Kidney (tissue), 13 donors: ENCODE measurements at regions not wholly inside any gene's neighbourhood (a gene's known extent, or its start where the extent isn't known, plus 50 kb on each side); places are given as distances from the start of the nearest gene placed in this dataset.

Experiments
- DNase-seq, 5 donors: peaks; one replicate each; pipeline ENCODE4 v3.0.0-alpha.2; 2013 to 2020
- FAIRE-seq: peaks from 2 replicates; lab custom pipeline; 2012; peaks lifted over from hg19 to GRCh38; lab: Jason Lieb, UNC
- H3K27ac ChIP-seq, 2 donors: one replicate each; pipeline ENCODE4 v1.7.0; 2013; ENCODE audit warnings: low read depth in 2 of 2, low read length in 2 of 2, inconsistent platforms in 1 of 2
- H3K27me3 ChIP-seq: one replicate; pipeline ENCODE4 v1.7.1; 2013; ENCODE audit warnings: low read length, inconsistent platforms; ENCODE audit not compliant: control insufficient read depth, insufficient read depth
- H3K36me3 ChIP-seq, 3 donors: one replicate each; pipeline versions ENCODE4 v1.7.0 to v1.7.1; 2013; ENCODE audit warnings: low read length in 3 of 3, control low read depth in 1 of 3, inconsistent platforms in 1 of 3; ENCODE audit not compliant: insufficient read depth in 3 of 3, control insufficient read depth in 2 of 3
- H3K4me1 ChIP-seq, 3 donors: one replicate each; pipeline versions ENCODE4 v1.7.0 to v1.7.1; 2013; ENCODE audit warnings: low read length in 3 of 3, inconsistent platforms in 1 of 3, low read depth in 1 of 3; ENCODE audit not compliant: control insufficient read depth in 2 of 3, insufficient read depth in 2 of 3
- H3K4me3 ChIP-seq, 3 donors: one replicate each; pipeline versions ENCODE4 v1.7.0 to v1.8.1; 2013; ENCODE audit warnings: low read length in 3 of 3, control low read depth in 1 of 3, inconsistent platforms in 1 of 3
- H3K9ac ChIP-seq, 3 donors: one replicate each; pipeline versions ENCODE4 v1.7.0 to v1.7.1; 2013; ENCODE audit warnings: low read length in 3 of 3, control low read depth in 1 of 3, inconsistent platforms in 1 of 3
- H3K9me3 ChIP-seq, 3 donors: one replicate each; pipeline versions ENCODE4 v1.7.0 to v1.7.1; 2013; ENCODE audit warnings: low read length in 3 of 3, control low read depth in 1 of 3, inconsistent platforms in 1 of 3; ENCODE audit not compliant: control insufficient read depth in 2 of 3, insufficient read depth in 1 of 3
- CTCF ChIP-seq: IDR thresholded peaks from 3 replicates; pipeline ENCODE4 v1.5.1; 2012; ENCODE audit warnings: mild to moderate bottlenecking, moderate library complexity, borderline replicate concordance; ENCODE audit not compliant: insufficient read depth; ENCODE audit errors: extremely low read depth
- intact Hi-C: fragments of 100-400 bp; cut with DNase I; formaldehyde crosslinking; loops from one replicate; pipeline ENCODE4 v1.11.1; 2022
- donor health status: control.
- donor health status: control.
- donor health status: control.
- donor health status: control.
- donor health status: control.
- donor health status: DM: yes; HTN: yes; CAD: no.
- donor health status: Normal renal cell carcinoma (clear cell type).

DNA sequence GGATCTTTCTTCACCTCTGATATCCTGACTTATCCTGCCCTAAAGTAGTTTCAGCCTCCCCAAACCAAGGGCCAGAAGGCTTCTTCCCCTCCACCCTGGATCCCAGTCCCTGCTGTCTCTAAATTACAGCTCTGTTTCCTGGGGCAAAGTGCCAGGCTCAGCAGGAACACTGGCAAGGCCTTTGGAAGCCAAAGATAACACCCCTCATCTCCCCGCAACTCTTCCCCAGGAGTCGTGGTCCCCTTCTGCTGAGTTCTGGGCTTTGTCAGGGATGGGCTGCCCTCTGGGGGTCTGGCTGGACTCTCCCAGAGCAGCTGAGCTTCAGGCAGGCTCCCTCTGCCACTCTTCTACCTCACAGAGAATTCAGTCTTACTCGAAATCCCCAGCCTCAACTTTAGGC, 53.8 kb upstream of the AMPD3 start:
- FAIRE-seq (no peak), DNase-seq (no peak)
- intact Hi-C loops = no loop called here
- Histone ChIP-seq H3K27me3 (no peaks in the 10 kb centered on the region), H3K4me1 (no peaks in the 10 kb centered on the region), H3K9ac (no peak overlapping the region), H3K27ac (no peak overlapping the region), H3K36me3 (no peaks in the 10 kb centered on the region), H3K4me3 (no peak overlapping the region), H3K9me3 (no peaks in the 10 kb centered on the region)
- TF ChIP-seq CTCF = no peak

- no peak for TF ChIP-seq CTCF
- Histone ChIP-seq H3K4me1 (no peaks in the 10 kb centered on the region), H3K27ac (no peak overlapping the region), H3K4me3 (no peak overlapping the region), H3K36me3 (no peaks in the 10 kb centered on the region), H3K9ac (no peak overlapping the region), H3K27me3 (no peaks in the 10 kb centered on the region), H3K9me3 (no peaks in the 10 kb centered on the region)
- intact Hi-C loops = no loop called here
- FAIRE-seq = no peak
- no peak for DNase-seq
These were observed 53.2 kb upstream of the AMPD3 start for GRCh38 chr11:10401696-10402392.
